K562 (cell line): ENCODE measurements at regions not wholly inside any gene's neighbourhood (a gene's known extent, or its start where the extent isn't known, plus 50 kb on each side); places are given as distances from the start of the nearest gene placed in this dataset.

Experiments
- ATAC-seq: fragments of 200-7000 bp; cut with Tn5 transposase; 3 replicates; pipeline ENCODE4 v1.9.1; 2020; ENCODE audit warnings: moderate library complexity
- BruUV-seq: library from RNA; stranded (reverse); fragments of 400-500 nt; replicated peaks from 2 replicates; lab custom pipeline; 2021; lab: Mats Ljungman, UMichigan
- CTCF ChIA-PET: fragments of 300-600 bp; formaldehyde crosslinking; extraction: SDS; loops from one replicate; lab custom pipeline; 2021; ENCODE audit warnings: low intra/inter-chr PET ratio; lab: Yijun Ruan, JAX
- POLR2A ChIA-PET: fragments of 300-600, 350-650 bp; sonication (Branson Sonifier 250); formaldehyde crosslinking; extraction: SDS; loops from one replicate; lab custom pipeline; 2021; ENCODE audit warnings: antibody characterized with exemption, inconsistent platforms; lab: Yijun Ruan, JAX
- DNase-seq, 4 experiments: peaks; one replicate each; pipeline versions ENCODE4 v3.0.0 to v3.0.0-alpha.2; 2011 to 2018; ENCODE audit warnings: low spot score in 3 of 4, mixed read lengths in 3 of 4; ENCODE audit errors: extremely low read depth in 1 of 4
- FAIRE-seq: peaks from 2 replicates; lab custom pipeline; 2011; peaks lifted over from hg19 to GRCh38; lab: Jason Lieb, UNC
- H2AFZ ChIP-seq: 2 replicates; pipeline ENCODE4 v1.6.0; 2011; ENCODE audit warnings: low read depth, low read length, control low read depth, inconsistent platforms
- H3K27ac ChIP-seq: fragments of 200-600 bp; 3 replicates; pipeline ENCODE4 v1.8.0; 2011; ENCODE audit warnings: low read depth, mild to moderate bottlenecking, control low read depth, inconsistent platforms, low read length, moderate library complexity, mixed read lengths; ENCODE audit errors: extremely low read depth
- H3K27me3 ChIP-seq, 2 experiments: fragments of 300-600 bp in 1 of 2; 2 replicates in 1 of 2; 3 replicates in 1 of 2; pipeline versions ENCODE4 v1.6.0 to v1.8.0; 2011; ENCODE audit warnings: inconsistent platforms in 2 of 2, low read length in 2 of 2, mild to moderate bottlenecking in 1 of 2, mixed read lengths in 1 of 2, moderate library complexity in 1 of 2; ENCODE audit not compliant: control insufficient read depth in 2 of 2, insufficient read depth in 2 of 2
- H3K36me3 ChIP-seq: fragments of 300-600 bp; 3 replicates; pipeline ENCODE4 v1.8.0; 2011; ENCODE audit warnings: mild to moderate bottlenecking, low read length, inconsistent platforms; ENCODE audit not compliant: control insufficient read depth, insufficient read depth
- H3K4me1 ChIP-seq, 2 experiments: fragments of 200-600 bp in 1 of 2; replicated peaks in 1 of 2; 2 replicates in 1 of 2; 3 replicates in 1 of 2; pipeline versions ENCODE4 v1.5.1 to v1.8.0; 2011; ENCODE audit warnings: inconsistent platforms in 2 of 2, low read length in 2 of 2, mild to moderate bottlenecking in 1 of 2, mixed read lengths in 1 of 2, moderate library complexity in 1 of 2; ENCODE audit not compliant: control insufficient read depth in 2 of 2, insufficient read depth in 2 of 2
- H3K4me2 ChIP-seq: 2 replicates; pipeline ENCODE4 v1.6.1; 2011; ENCODE audit warnings: low read length, control low read depth, inconsistent platforms, mixed read lengths; ENCODE audit not compliant: insufficient read depth
- H3K4me3 ChIP-seq: fragments of 200-600 bp; sonication (generic), shearing (Covaris generic); 2 replicates; pipeline ENCODE4 v1.5.1; 2016; ENCODE audit warnings: control low read depth, inconsistent platforms
- H3K79me2 ChIP-seq: fragments of 200-600 bp; 3 replicates; pipeline ENCODE4 v1.8.0; 2011; ENCODE audit warnings: low read length, inconsistent platforms; ENCODE audit not compliant: control insufficient read depth, insufficient read depth
- H3K9ac ChIP-seq, 2 experiments: 2 replicates each; pipeline versions ENCODE4 v1.6.0 to v1.6.1; 2011; ENCODE audit warnings: low read depth in 2 of 2, low read length in 2 of 2, control low read depth in 1 of 2, inconsistent platforms in 1 of 2, mild to moderate bottlenecking in 1 of 2, mixed read lengths in 1 of 2; ENCODE audit not compliant: insufficient read depth in 1 of 2
- H3K9me1 ChIP-seq: one replicate; pipeline ENCODE4 v1.6.0; 2011; ENCODE audit warnings: inconsistent platforms, mild to moderate bottlenecking, low read length, moderate library complexity; ENCODE audit not compliant: control insufficient read depth, insufficient read depth
- H3K9me3 ChIP-seq: replicated peaks from 2 replicates; pipeline ENCODE4 v1.5.1; 2011; ENCODE audit warnings: low read depth, low read length, inconsistent platforms; ENCODE audit not compliant: control insufficient read depth, insufficient read depth
- H4K20me1 ChIP-seq: replicated peaks from 2 replicates; pipeline ENCODE4 v1.6.1; 2011; ENCODE audit warnings: low read length, inconsistent platforms, mixed read lengths; ENCODE audit not compliant: control insufficient read depth, insufficient read depth
- CC2D1A ChIP-seq: fragments of 450-650 bp; IDR thresholded peaks from 2 replicates; pipeline ENCODE4 v1.6.1; 2017; ENCODE audit warnings: mild to moderate bottlenecking
- CLOCK ChIP-seq: fragments of 250-450 bp; sonication (Bioruptor Pico); IDR thresholded peaks from 2 replicates; pipeline ENCODE4 v1.4.0; 2020; ENCODE audit warnings: mild to moderate bottlenecking, moderate library complexity, borderline replicate concordance
- DMBX1 ChIP-seq: fragments of 250-450 bp; sonication (Bioruptor Pico); IDR thresholded peaks from 2 replicates; pipeline ENCODE4 v1.8.0; 2022; ENCODE audit warnings: inconsistent platforms, mild to moderate bottlenecking, moderate library complexity, borderline replicate concordance
- FIP1L1 ChIP-seq: fragments of 200-400 bp; formaldehyde crosslinking; IDR thresholded peaks from 2 replicates; pipeline ENCODE4 v1.6.1; 2018; ENCODE audit warnings: mild to moderate bottlenecking, low read depth, low read length; ENCODE audit not compliant: poor library complexity, severe bottlenecking
- FOXA3 ChIP-seq, 2 experiments: fragments of 450-650 bp in 1 of 2; sonication (generic) in 1 of 2; formaldehyde crosslinking; IDR thresholded peaks in 1 of 2; conservative IDR thresholded peaks in 1 of 2; 2 replicates each; pipeline versions ENCODE4 v1.4.0 to v1.8.0; 2020 to 2022; ENCODE audit warnings: mild to moderate bottlenecking in 2 of 2, missing genetic modification reagents in 1 of 2
- FOXO4 ChIP-seq: fragments of 450-650 bp; formaldehyde crosslinking; IDR thresholded peaks from 2 replicates; pipeline ENCODE4 v1.4.0; 2020; ENCODE audit warnings: mild to moderate bottlenecking, moderate library complexity
- MBD2 ChIP-seq: sonication (generic); IDR thresholded peaks from 2 replicates; pipeline ENCODE4 v1.6.1; 2016; ENCODE audit warnings: low read depth, borderline replicate concordance
- NR2F6 ChIP-seq: fragments of 450-650 bp; formaldehyde crosslinking; IDR thresholded peaks from 2 replicates; pipeline ENCODE4 v1.4.0; 2020; ENCODE audit warnings: mild to moderate bottlenecking
- POLR3A ChIP-seq: IDR thresholded peaks from 2 replicates; pipeline ENCODE4 v1.6.1; 2011; ENCODE audit warnings: borderline replicate concordance, mild to moderate bottlenecking, moderate library complexity; ENCODE audit not compliant: insufficient read length, insufficient read depth; ENCODE audit errors: extremely low read depth
- SMARCB1 ChIP-seq: IDR thresholded peaks from 2 replicates; pipeline ENCODE4 v1.6.1; 2011; ENCODE audit warnings: improper control_type of control experiment, low read depth; ENCODE audit not compliant: insufficient read length
- SNIP1 ChIP-seq: fragments of 450-650 bp; IDR thresholded peaks from 2 replicates; pipeline ENCODE4 v1.7.1; 2017; ENCODE audit warnings: low read depth, mild to moderate bottlenecking
- SRSF9 ChIP-seq: fragments of 200-400 bp; formaldehyde crosslinking; IDR thresholded peaks from 2 replicates; pipeline ENCODE4 v1.6.1; 2017; ENCODE audit warnings: low read depth, low read length, borderline replicate concordance
- TAF7 ChIP-seq: fragments of 450-650 bp; IDR thresholded peaks from 2 replicates; pipeline ENCODE4 v1.6.1; 2016; ENCODE audit warnings: missing genetic modification characterization, missing compliant biosample characterization
- ZFPM2 ChIP-seq: fragments of 250-450 bp; sonication (Bioruptor Pico); IDR thresholded peaks from 2 replicates; pipeline ENCODE4 v1.5.1; 2022; ENCODE audit warnings: mild to moderate bottlenecking
- ZNF583 ChIP-seq: fragments of 250-450 bp; sonication (Bioruptor Pico); IDR thresholded peaks from 2 replicates; pipeline ENCODE4 v1.4.0; 2020
- WGBS: fragments of 100-300 bp; shearing (Covaris generic); methylation state at CpG from one replicate; pipeline ENCODE4 v1.1.6; 2016; ENCODE audit warnings: low coverage, mixed read lengths; ENCODE audit not compliant: insufficient coverage; ENCODE audit errors: missing lambda C conversion rate; 5-methylcytosine and 5-hydroxymethylcytosine counted together
- in situ Hi-C: fragments of 300-500 bp; cut with MboI; formaldehyde crosslinking; loops from 4 replicates; pipeline ENCODE4 v1.15.0; 2018; ENCODE audit warnings: inconsistent platforms, mixed read lengths
- intact Hi-C: fragments of 100-400 bp; cut with micrococcal nuclease; formaldehyde crosslinking; loops from 2 replicates; pipeline ENCODE4 v1.14.2; 2022

- Histone ChIP-seq H3K4me1 (no peaks in the 10 kb centered on the region), H3K9me3 (no peaks in the 10 kb centered on the region; the same call in 1 of the 2 replicates), H2AFZ (no peak overlapping the region), H3K27me3 (no peaks in the 10 kb centered on the region), H4K20me1 (no peaks in the 10 kb centered on the region), H3K79me2 (no peaks in the 10 kb centered on the region), H3K9me1 (no peaks in the 10 kb centered on the region), H3K4me2 (no peak overlapping the region), H3K27ac (no peak overlapping the region), H3K36me3 (no peaks in the 10 kb centered on the region), H3K4me3 (no peak overlapping the region), H3K9ac (no peak overlapping the region)
- ATAC-seq (no peak), DNase-seq (no peak), FAIRE-seq (no peak)
- in situ Hi-C loops, result no loop called here
- no peak for TF ChIP-seq FOXO4 (CRISPR knock-in tag)
- no peak for TF ChIP-seq DMBX1 (CRISPR knock-in tag)
- no peak for TF ChIP-seq CC2D1A
- TF ChIP-seq MBD2, result no peak
- TF ChIP-seq ZFPM2, result no peak
- TF ChIP-seq SRSF9, result no peak
- no peak for TF ChIP-seq FOXA3 (CRISPR knock-in tag; conservative IDR thresholded peaks at IDR 0.05 in 1 of 2, IDR thresholded peaks at IDR 0.05 in 1 of 2)
- TF ChIP-seq SNIP1, result no peak
- TF ChIP-seq SMARCB1, result no peak
- no peak for TF ChIP-seq NR2F6
- no peak for TF ChIP-seq CLOCK (CRISPR knock-in tag)
- no peak for TF ChIP-seq POLR3A
- no peak for TF ChIP-seq TAF7 (tag)
- no peak for TF ChIP-seq ZNF583 (CRISPR knock-in tag)
- no peak for TF ChIP-seq FIP1L1
- WGBS, result 0% methylated on average over 1 of the region's 1 CpG
- intact Hi-C loops, result no loop called here
- CTCF ChIA-PET, result no interaction called here
- POLR2A ChIA-PET, result no interaction called here
- no TSS peak for BruUV-seq
Measured at GRCh38 chr4:96039217-96039616, 199.3 kb downstream of the PDHA2 start.
